Tongue (tissue), 1 donor: ENCODE measurements at regions not wholly inside any gene's neighbourhood (a gene's known extent, or its start where the extent isn't known, plus 50 kb on each side); places are given as distances from the start of the nearest gene placed in this dataset.

Source experiments
- DNase-seq: peaks from one replicate; pipeline ENCODE4 v3.0.0-alpha.2; 2015

GRCh38 chr9:4435197-4435596 is 55.1 kb upstream of the SLC1A1 start:
- no peak for DNase-seq

DNA sequence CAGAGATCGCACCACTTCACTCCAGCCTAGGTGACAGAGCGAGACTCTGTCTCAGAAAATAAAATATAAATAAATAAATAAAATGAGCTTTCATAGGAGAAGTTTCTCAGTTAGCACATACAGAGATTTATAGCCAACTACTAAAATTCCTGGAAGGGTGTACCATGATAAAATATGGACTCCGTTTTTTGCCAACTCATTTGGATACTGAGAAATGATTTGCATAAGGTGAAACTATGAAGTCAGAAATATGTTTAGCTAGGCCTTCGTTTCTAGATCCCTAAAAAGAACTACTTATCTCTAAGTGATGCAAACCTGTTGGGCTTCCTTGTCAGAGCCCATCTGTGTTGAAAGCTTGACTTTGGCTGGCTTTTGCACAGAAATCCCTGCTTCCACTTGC is 56.9 kb upstream of the SLC1A1 start:
- DNase-seq: no peak

DNA sequence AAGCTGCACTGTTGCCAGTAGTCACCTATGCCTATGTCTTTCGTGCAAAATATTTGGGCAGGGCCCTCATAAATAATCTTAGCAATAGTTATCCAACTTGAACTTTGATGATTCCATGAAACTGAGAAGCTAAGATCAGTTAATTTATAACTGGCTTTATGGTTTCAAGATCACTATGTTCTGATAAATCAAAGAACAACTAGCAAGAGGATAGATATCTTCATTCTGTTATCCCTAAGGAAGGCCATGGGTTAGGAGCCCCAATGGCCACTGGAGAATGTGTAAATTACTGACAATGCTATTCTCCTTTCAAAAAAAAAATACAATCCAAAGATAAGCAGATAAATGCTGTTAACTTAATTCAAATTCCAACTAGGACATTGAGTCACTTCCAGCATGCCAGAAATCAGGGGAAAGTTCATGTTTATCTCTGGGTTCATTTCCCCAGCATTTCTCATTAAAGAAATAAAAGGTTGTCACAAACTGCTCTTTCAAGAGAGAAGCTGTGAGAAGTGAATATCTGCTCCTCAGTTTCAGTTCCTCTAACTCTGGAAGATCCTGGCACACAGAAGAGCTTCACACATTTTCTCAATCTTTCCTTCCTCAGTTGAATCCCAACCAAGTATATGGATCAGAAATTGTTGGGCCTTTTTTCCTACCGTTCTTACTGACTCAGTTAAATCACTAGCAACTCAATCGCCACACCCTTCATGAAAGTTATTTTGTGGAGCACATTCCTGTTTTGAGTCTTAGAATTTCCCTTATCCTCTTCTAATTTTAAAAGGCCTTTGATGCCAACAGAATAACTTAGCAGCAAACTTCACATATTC is 59.6 kb upstream of the SLC1A1 start:
- no peak for DNase-seq

GRCh38 chr9:4425319-4426045 is 64.8 kb upstream of the SLC1A1 start:
- DNase-seq: no peak

DNA sequence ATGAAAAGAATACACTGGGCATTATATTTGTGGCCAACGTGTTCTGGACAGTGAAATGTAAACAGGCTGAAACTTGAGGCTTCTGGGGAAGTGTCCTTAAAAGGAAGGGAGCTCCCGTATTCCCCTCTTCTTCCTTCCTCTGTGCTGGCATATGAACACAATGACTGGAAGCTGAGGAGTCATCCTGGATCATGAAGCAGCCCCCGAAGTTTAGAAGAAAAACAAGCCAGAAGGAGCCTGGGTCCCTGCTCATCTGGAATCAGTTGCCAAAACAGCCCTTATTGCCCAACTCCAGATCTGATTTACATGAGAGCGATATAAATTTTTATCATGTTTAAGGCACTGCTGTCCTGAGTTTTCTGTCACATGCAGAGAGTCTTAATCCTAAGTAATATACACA is 65.4 kb upstream of the SLC1A1 start:
- no peak for DNase-seq

- no peak for DNase-seq
These were observed 66.2 kb upstream of the SLC1A1 start for GRCh38 chr9:4424038-4424437.

DNA sequence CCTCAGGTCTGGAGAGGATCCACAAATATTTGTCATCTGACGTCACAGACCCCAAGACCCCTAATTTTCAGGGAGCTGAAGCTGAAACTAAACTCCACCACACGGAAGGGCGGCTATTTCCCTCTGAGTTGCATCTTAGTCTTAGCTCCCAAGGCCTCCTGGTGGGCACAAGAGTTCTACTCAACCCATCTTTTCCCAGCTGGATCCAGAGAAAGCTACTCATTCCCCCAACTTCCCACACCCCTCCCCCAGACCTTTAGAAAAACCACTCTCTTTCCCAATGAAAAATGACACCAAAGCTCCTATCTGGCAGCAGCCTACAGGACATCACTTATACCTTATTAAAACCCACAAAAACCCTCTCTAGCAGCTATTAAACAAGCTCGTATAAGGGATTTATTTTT is 67.1 kb upstream of the SLC1A1 start:
- no peak for DNase-seq

DNA sequence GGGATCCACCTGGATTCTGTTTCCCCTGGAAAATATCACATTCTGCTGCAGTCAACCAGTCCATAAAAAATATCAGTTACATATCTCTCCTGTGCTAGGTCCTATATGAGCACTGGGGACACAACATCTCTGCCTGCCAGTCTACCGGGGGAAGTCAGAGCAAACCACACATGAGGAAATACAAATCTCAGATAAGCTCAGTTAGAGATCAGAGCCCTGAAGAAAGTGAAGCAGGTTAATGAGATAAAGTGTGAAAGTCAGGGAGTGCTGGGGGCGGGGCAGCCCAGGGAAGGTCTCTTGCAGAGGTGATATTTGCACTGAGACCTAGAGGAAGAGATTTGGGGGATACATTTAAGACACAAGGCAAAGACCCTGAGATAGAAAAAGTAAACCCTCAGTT is 67.8 kb upstream of the SLC1A1 start:
- no peak for DNase-seq

DNA sequence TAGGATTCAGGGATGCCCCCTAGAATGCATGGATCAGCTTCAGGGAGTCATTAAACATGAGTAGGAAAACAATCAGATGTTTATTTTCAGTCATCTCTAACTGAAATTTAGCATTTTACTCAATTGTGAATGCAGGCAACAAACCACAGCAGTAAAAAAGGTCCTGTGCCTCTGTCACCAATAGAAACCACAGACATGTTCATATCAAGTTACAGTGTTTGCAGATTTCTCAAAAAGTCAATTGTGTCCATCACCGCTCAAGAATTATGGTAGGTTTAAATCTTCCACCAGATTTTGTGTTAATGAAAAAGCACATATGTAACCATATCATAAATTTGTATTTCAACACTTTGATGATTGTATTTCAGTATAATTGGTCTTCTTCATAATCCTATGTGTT is 68.4 kb upstream of the SLC1A1 start:
- no peak for DNase-seq

GRCh38 chr9:4420351-4420750 is 69.9 kb upstream of the SLC1A1 start:
- no peak for DNase-seq

DNA sequence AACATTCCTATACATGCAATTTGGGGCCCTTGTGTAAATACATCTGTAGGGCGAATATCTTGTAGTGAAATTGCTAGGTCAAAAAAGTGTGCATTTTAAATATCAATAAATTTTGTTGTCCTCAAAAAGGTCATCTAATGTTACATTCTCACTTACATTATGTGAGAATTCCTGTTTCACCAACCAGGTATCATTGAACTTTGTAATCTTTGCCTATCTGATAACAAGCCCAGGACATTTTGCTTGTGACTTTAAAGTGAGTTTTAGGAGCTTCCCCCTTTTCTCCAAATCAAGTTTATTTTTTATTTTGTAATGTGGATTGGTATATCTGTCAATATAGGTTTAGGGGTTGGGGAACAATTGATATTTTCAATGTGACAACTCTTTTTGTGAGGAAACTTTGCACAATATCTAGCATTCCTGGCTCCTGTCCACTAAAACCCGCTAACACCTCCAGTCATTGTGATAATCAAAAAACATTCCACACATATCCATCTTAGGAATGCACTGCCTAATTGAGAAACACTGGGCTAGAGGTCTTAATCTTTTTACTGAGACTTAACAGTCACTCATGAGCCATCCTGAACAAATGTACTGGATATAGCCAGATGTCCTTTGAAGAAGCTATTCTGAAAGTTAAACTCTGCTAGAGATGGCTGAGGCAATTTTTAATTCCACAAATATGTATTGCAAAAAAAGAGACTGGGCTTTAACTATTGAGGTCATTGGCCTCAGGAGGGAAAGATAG is 72.5 kb upstream of the SLC1A1 start:
- no peak for DNase-seq

- DNase-seq: no peak
These were observed 73.8 kb upstream of the SLC1A1 start for GRCh38 chr9:4416467-4416866.

GRCh38 chr9:4415281-4415680 is 75.0 kb upstream of the SLC1A1 start:
- no peak for DNase-seq

GRCh38 chr9:4413856-4414255 is 76.4 kb upstream of the SLC1A1 start:
- no peak for DNase-seq

DNA sequence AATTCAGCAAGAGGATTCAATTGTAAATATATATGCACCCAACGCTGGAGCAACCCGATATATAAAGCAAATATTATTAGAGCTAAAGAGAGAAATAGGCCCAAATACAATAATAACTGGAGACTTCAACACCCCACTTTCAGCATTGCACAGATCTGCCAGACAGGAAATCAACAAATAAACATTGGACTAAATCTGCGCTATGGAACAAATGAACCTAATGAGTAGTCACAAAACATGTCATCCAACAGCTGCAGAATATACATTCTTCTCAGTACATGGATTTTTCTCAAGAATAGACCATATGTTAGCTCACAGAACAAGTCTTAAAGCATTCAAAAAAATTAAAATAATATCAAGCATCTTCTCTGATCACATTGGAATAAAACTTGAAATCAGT is 86.1 kb upstream of the SLC1A1 start:
- DNase-seq: no peak

- no peak for DNase-seq
These were observed 87.8 kb upstream of the SLC1A1 start for GRCh38 chr9:4402501-4402900.

- no peak for DNase-seq
These were observed 89.5 kb upstream of the SLC1A1 start for GRCh38 chr9:4400731-4401130.

- no peak for DNase-seq
These were observed 92.4 kb upstream of the SLC1A1 start for GRCh38 chr9:4397917-4398316.

DNA sequence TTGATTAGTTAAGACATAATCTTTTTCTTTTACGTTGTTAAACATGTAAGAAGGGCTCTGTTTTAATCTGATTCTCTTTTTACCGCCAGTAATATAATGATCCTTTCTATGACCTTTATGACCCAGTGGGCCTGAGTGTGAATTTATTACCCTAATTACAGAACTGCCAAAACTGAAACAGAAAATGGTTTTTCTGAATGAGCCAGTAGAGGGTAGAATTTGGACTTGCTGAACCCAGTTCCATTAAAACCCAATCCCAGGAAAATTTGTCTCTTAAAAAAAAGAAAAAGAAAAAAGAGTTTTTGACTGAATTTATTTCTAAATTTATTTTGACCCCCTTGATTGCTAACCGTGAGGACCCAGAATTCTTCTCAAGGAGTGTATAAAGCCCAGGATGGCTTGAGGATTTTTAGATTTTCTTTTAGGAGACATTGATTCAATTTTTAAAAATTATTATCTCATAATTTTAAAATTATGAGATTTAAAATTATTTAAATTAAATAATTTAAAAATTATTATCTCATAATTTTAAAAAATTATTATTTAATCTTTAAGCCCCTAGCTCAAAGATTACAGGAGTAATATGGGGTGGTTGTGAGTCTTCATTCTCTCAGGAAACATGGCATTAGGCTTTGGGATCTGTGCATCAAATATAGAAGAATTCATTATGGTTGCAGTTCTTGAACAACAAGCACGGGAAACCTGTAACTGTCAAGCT is 94.1 kb upstream of the GLIS3 start:
- DNase-seq: no peak

DNA sequence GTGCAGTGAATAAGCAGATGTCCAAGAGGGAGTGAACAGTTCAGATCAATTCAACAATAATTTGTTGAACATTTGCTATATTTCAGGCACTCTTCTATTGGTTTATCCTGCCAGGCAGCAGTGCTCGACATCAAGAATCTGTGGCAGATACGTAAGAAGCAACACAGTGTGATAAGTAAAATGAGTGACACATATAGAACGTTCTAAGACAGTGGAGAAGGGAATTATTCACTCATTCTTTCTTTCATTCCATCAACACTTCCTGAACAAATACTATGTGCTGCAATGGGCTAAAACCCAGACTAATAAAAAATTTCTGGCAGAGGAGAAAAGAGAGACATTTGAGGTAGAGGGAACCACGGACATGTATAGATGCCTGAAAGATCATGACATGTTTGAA is 89.9 kb upstream of the GLIS3 start:
- no peak for DNase-seq

- DNase-seq: no peak
These were observed 89.1 kb upstream of the GLIS3 start for GRCh38 chr9:4389003-4389402.

DNA sequence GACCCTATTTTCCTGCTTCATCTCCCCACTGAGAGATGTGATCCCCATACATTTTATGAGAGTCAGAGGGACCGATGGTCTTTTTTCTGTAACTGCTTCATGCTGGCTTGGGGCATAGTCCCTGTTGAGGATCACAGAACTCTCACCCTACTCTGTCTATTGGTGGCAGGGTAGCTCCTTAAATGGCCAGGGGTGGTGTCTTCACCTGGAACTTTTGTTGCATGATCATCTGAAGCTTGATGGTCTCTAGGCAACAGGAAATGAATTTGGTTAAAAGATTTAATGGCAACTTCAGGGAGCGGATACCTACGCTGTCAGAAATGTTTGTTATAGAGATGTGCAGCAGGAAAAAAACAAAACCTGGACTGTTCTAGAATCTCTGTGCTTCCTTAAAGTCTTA is 87.0 kb upstream of the GLIS3 start:
- DNase-seq: no peak

DNA sequence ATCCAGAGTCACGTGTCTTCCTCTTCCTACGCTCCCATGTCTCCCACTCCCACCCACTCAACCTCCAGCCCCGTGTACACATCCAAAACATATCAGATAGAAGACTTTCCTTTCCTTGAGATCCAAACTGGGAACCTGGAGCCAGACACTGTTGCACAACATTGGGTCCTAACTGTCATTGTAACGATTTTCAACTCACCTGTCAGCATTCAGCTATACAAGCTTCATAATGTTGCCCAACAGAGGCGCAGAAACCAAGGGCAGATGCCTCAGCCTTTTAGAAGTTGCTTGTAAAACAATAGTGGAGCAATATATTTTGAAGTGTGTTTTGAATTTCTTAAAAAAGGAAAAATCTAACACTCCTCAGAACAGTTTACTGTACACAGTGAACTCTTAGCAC is 84.9 kb upstream of the GLIS3 start:
- no peak for DNase-seq
